Upper lobe of left lung (tissue), 4 donors: ENCODE measurements at regions not wholly inside any gene's neighbourhood (a gene's known extent, or its start where the extent isn't known, plus 50 kb on each side); places are given as distances from the start of the nearest gene placed in this dataset.

ENCODE experiments used
- POLR2A ChIP-seq, 4 donors: fragments of 450-650 bp; IDR thresholded peaks; one replicate each; pipeline ENCODE4 v1.5.1; 2016 to 2017; ENCODE audit warnings: antibody characterized with exemption in 4 of 4, mild to moderate bottlenecking in 2 of 4
- POLR2AphosphoS5 ChIP-seq, 2 donors: sonication (generic); formaldehyde crosslinking; IDR thresholded peaks; one replicate each; pipeline ENCODE4 v1.5.1; 2017; ENCODE audit warnings: antibody characterized with exemption in 2 of 2
- TF ChIP-seq, protein P1 (sequence below), 6 experiments: fragments of 450-650 bp in 4 of 6; fragments of 200-600 bp in 2 of 6; sonication (generic) in 2 of 6; IDR thresholded peaks; one replicate each; pipeline ENCODE4 v1.5.1; 2016 to 2019; ENCODE audit warnings: antibody characterized with exemption in 6 of 6

DNA sequence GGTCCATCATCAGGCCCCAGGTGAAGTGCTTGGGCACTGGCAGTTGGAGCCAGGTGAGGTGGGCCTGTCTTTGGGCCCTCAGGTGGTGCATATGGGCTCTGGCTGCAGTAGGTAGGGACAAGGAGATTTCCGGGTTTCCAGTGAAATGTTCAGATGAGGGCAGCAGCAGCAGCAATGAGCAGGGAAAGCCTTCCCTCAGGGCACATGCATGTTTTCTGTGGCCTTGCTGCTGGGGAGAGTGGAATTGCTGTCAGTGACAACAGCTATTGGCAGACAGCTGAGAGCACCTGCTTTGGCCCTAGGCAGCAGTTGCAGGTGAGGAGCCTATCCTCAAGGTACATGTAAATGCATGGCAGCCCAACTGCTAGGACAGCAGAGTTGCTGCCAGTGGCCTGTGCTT, 58.9 kb upstream of the QRFPR start:
- TF ChIP-seq, protein P1, sequence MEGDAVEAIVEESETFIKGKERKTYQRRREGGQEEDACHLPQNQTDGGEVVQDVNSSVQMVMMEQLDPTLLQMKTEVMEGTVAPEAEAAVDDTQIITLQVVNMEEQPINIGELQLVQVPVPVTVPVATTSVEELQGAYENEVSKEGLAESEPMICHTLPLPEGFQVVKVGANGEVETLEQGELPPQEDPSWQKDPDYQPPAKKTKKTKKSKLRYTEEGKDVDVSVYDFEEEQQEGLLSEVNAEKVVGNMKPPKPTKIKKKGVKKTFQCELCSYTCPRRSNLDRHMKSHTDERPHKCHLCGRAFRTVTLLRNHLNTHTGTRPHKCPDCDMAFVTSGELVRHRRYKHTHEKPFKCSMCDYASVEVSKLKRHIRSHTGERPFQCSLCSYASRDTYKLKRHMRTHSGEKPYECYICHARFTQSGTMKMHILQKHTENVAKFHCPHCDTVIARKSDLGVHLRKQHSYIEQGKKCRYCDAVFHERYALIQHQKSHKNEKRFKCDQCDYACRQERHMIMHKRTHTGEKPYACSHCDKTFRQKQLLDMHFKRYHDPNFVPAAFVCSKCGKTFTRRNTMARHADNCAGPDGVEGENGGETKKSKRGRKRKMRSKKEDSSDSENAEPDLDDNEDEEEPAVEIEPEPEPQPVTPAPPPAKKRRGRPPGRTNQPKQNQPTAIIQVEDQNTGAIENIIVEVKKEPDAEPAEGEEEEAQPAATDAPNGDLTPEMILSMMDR (IDR thresholded peaks at IDR 0.05): no peak
- TF ChIP-seq POLR2A (IDR thresholded peaks at IDR 0.05) (no peak), POLR2AphosphoS5 (IDR thresholded peaks at IDR 0.05) (no peak)
